ENCODE measurements at regions not wholly inside any gene's neighbourhood (a gene's known extent, or its start where the extent isn't known, plus 50 kb on each side); places are given as distances from the start of the nearest gene placed in this dataset.

DNA sequence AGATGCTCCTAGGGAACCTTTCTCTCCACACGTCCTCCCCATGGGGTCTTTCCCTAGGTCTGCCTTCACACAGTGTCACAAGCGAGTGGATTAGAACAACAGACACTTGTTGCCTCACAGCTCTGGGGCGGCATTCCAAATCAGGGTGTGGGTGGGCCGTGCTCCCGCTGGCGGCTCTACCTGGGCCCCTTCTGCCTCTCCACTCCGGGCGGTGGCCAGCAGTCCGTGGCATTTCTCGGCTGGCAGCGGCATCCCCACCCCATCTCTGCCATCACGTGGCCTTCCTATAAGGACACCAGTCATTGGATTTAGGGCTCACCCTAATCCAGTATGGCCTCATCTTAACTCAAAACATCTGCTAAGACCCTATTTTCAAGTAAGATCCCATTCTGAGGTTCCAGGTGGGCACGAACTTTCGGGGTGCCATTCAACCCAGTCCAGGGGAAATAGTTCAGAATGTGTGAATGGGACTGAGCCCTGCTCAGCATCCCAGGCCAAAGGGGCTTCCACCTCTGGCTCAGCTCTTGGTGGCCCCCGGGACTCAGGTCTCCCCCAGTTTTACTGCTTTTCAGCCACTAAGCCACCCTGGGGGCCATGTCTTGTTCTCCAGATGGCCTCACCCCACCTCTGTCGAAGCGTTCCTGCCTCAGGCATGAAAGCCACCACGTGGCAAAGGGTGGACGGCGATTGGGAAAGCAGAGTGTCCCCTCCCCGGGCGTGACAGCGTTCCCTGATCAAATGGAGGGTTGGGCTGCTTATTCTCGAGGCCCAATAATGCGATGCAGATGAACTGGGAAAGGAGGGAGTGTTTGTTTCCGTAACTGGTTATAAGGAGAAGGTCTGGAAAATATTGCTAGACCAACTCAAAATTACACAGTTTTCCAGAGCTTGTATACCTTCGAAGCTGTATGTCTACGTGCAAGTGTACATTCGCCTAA is 350.0 kb downstream of the GLRX3 start:
- no peak for DNase-seq (ENCODE audit: low spot score)
- Histone ChIP-seq H3K36me3 (no peaks in the 10 kb centered on the region), H3K9me3 (no peaks in the 10 kb centered on the region), H3K4me1 (replicated peaks) (no peaks in the 10 kb centered on the region), H3K27ac (no peak overlapping the region), H3K4me3 (no peak overlapping the region), H3K27me3 (replicated peaks; ENCODE audit: insufficient read depth) (no peaks in the 10 kb centered on the region)
- intact Hi-C loops (cut with DNase I), result no loop called here
- WGBS, result 83% methylated on average over 28 of the region's 29 CpGs
- TF ChIP-seq POLR2A (IDR thresholded peaks at IDR 0.05) (no peak), POLR2AphosphoS5 (IDR thresholded peaks at IDR 0.05) (no peak)
- TF ChIP-seq, protein P1, sequence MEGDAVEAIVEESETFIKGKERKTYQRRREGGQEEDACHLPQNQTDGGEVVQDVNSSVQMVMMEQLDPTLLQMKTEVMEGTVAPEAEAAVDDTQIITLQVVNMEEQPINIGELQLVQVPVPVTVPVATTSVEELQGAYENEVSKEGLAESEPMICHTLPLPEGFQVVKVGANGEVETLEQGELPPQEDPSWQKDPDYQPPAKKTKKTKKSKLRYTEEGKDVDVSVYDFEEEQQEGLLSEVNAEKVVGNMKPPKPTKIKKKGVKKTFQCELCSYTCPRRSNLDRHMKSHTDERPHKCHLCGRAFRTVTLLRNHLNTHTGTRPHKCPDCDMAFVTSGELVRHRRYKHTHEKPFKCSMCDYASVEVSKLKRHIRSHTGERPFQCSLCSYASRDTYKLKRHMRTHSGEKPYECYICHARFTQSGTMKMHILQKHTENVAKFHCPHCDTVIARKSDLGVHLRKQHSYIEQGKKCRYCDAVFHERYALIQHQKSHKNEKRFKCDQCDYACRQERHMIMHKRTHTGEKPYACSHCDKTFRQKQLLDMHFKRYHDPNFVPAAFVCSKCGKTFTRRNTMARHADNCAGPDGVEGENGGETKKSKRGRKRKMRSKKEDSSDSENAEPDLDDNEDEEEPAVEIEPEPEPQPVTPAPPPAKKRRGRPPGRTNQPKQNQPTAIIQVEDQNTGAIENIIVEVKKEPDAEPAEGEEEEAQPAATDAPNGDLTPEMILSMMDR (IDR thresholded peaks at IDR 0.05), result no peak

DNA sequence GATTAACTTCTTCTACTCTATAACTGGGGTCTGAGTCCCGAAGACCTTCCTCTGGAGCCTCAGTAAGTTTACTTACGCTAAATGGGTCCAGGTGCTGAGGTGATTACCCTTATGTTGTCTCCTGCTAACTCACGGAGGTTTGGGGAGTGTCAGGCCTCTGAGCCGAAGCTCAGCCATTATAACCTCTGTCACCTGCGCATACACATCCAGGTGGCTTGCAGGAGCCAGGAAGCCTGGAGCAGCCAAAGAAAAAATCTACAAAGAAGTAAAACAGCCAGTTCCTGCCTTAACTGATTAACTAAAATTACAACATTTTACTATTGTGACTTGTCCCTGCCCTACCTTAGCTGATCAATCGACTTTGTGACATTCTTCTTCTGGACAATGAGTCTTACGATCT is 350.7 kb downstream of the GLRX3 start:
- no peaks in the 10 kb centered on the region for H3K27me3 ChIP-seq (replicated peaks; ENCODE audit: insufficient read depth)
- WGBS, result 68% methylated on average over 7 of the region's 7 CpGs
- H3K9me3 ChIP-seq, result no peaks in the 10 kb centered on the region
- no peaks in the 10 kb centered on the region for H3K4me1 ChIP-seq (replicated peaks)
- intact Hi-C loops (cut with DNase I), result no loop called here
- no peak overlapping the region for H3K4me3 ChIP-seq
- H3K36me3 ChIP-seq, result no peaks in the 10 kb centered on the region
- DNase-seq (ENCODE audit: low spot score), result no peak
- no peak overlapping the region for H3K27ac ChIP-seq
- TF ChIP-seq POLR2AphosphoS5 (IDR thresholded peaks at IDR 0.05), result no peak
- TF ChIP-seq, protein P1 (IDR thresholded peaks at IDR 0.05), result no peak
- TF ChIP-seq POLR2A (IDR thresholded peaks at IDR 0.05), result no peak

DNA sequence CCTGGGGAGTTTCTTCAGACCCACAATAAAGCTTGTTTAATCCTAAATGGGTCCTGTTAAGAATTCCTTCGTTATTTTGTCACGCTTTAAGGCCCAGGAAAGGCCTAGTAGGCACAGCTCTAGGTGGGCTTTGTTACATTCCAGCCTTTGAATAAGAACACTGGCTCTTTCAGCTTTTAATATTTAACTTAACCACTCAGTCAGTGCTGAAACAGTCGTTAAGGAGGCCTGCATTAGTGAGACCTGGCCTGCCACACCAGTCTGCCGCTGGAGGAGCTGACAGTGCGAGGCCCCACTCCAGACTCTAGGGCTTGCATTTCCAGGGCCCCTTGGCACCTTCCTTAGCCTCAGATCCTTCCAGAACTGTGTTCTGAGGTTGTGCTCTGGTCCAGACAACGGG is 351.4 kb downstream of the GLRX3 start:
- Histone ChIP-seq H3K27me3 (replicated peaks; ENCODE audit: insufficient read depth) (no peaks in the 10 kb centered on the region), H3K36me3 (no peaks in the 10 kb centered on the region), H3K4me3 (no peak overlapping the region), H3K9me3 (no peaks in the 10 kb centered on the region), H3K4me1 (replicated peaks) (no peaks in the 10 kb centered on the region), H3K27ac (no peak overlapping the region)
- no peak for DNase-seq (ENCODE audit: low spot score)
- WGBS, result 54% methylated on average over 6 of the region's 6 CpGs
- intact Hi-C loops (cut with DNase I), result no loop called here
- TF ChIP-seq, protein P1 (IDR thresholded peaks at IDR 0.05), result no peak
- TF ChIP-seq POLR2AphosphoS5 (IDR thresholded peaks at IDR 0.05) (no peak), POLR2A (IDR thresholded peaks at IDR 0.05) (no peak)

DNA sequence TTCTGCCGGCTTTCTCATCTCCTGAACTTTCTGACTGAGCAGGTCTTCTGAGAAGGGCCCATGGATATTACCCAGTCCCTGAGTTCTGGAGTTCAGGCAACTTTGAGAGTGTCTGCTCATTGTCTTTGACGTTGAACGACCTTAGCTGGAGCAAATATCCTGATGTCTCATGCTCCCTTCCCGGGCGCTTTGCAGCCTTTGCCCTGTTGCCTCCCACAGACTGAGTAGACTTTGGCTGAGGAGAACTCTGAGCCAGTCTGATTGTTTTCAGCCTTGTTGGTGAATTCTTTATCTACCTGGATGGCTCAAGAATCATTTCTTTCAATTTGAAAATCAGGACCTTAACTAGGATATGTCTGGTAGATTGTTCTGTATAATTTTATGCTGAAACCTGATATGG is 353.7 kb downstream of the GLRX3 start:
- Histone ChIP-seq H3K27ac (no peak overlapping the region), H3K9me3 (no peaks in the 10 kb centered on the region), H3K27me3 (replicated peaks; ENCODE audit: insufficient read depth) (no peaks in the 10 kb centered on the region), H3K4me1 (replicated peaks) (no peaks in the 10 kb centered on the region), H3K4me3 (no peak overlapping the region), H3K36me3 (no peaks in the 10 kb centered on the region)
- TF ChIP-seq POLR2A (IDR thresholded peaks at IDR 0.05) (no peak), POLR2AphosphoS5 (IDR thresholded peaks at IDR 0.05) (no peak)
- TF ChIP-seq, protein P1 (IDR thresholded peaks at IDR 0.05), result no peak
- intact Hi-C loops (cut with DNase I), result no loop called here
- DNase-seq (ENCODE audit: low spot score), result no peak
- WGBS, result 70% methylated on average over 5 of the region's 5 CpGs
